ENCODE measurements at regions not wholly inside any gene's neighbourhood (a gene's known extent, or its start where the extent isn't known, plus 50 kb on each side); places are given as distances from the start of the nearest gene placed in this dataset.

DNA sequence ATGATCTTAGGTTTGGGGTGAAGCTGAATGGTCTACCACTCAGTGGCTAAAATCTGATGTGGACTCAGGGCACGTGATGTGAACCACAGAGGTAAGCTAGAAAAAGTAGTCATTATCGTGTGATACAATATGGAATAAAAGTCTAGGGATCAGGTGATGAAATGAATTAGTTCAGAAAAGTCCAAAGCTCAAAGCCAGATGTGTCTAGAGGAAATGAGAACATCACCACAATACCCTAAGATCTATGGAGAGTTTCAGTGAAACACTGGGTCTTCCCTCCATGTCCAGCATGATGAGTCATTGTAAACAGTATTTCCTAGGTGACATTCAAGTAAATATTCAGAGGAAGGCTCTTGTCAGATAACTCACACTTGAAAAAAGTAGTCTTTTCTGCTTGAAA is 1257.4 kb upstream of the ZEB2 start:
- H4K5ac ChIP-seq (ENCODE audit: insufficient read length, low read depth, low read length): no peak overlapping the region
- no CpG with 5 or more reads among the region's 2 CpGs for WGBS (ENCODE audit: extremely low coverage, insufficient read length, low lambda C conversion rate)
- H3K9me3 ChIP-seq (ENCODE audit: control insufficient read depth, low read depth, low read length): no peaks in the 10 kb centered on the region
- TF ChIP-seq, protein P1, sequence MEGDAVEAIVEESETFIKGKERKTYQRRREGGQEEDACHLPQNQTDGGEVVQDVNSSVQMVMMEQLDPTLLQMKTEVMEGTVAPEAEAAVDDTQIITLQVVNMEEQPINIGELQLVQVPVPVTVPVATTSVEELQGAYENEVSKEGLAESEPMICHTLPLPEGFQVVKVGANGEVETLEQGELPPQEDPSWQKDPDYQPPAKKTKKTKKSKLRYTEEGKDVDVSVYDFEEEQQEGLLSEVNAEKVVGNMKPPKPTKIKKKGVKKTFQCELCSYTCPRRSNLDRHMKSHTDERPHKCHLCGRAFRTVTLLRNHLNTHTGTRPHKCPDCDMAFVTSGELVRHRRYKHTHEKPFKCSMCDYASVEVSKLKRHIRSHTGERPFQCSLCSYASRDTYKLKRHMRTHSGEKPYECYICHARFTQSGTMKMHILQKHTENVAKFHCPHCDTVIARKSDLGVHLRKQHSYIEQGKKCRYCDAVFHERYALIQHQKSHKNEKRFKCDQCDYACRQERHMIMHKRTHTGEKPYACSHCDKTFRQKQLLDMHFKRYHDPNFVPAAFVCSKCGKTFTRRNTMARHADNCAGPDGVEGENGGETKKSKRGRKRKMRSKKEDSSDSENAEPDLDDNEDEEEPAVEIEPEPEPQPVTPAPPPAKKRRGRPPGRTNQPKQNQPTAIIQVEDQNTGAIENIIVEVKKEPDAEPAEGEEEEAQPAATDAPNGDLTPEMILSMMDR (conservative IDR thresholded peaks at IDR 0.05): no peak
- no peak overlapping the region for H2BK12ac ChIP-seq (ENCODE audit: insufficient read length, low read depth, low read length)
- peaks cover 2 to 4% of the 10 kb centered on the region in 2 experiments for H3K9me3 Mint-ChIP-seq
- H2BK20ac ChIP-seq (ENCODE audit: low read depth, low read length, poor library complexity, severe bottlenecking): no peak overlapping the region
- no peak overlapping the region for H3K9ac ChIP-seq (ENCODE audit: extremely low read depth, insufficient read length, low read length)
- H2BK15ac ChIP-seq (ENCODE audit: low read depth, low read length): no peak overlapping the region
- no peak for DNase-seq
- H2AFZ ChIP-seq (ENCODE audit: low read length): no peak overlapping the region
- no peak overlapping the region for H2BK120ac ChIP-seq (ENCODE audit: low read depth, low read length, poor library complexity, severe bottlenecking)
- H3K4me1 Mint-ChIP-seq: peaks cover 7% of the 10 kb centered on the region in 2 experiments; a peak in 3 of 4 replicates
- H4K20me1 ChIP-seq (ENCODE audit: control insufficient read depth, insufficient read depth, insufficient read length): no peaks in the 10 kb centered on the region
- H3K27ac ChIP-seq (ENCODE audit: insufficient read length, low read depth, low read length): no peak overlapping the region
- no peak overlapping the region for H3K4me2 ChIP-seq (ENCODE audit: insufficient read depth, insufficient read length, low read length)
- H3K4me1 ChIP-seq (ENCODE audit: insufficient read depth, low read length): no peaks in the 10 kb centered on the region
- H3K4me3 Mint-ChIP-seq: no peak overlapping the region
- peaks cover 2% of the 10 kb centered on the region in 3 experiments for H3K36me3 Mint-ChIP-seq (ENCODE audit: insufficient read depth in 1 of 3, low read depth in 3 of 3)
- no peaks in the 10 kb centered on the region for H3K27me3 Mint-ChIP-seq (ENCODE audit: low read depth)
- no peak overlapping the region for H4K91ac ChIP-seq (ENCODE audit: insufficient read length, low read depth, low read length)
- no peak overlapping the region for H3K56ac ChIP-seq (ENCODE audit: insufficient read length, low read depth, low read length)
- H3K79me2 ChIP-seq (ENCODE audit: insufficient read depth, low read length): no peaks in the 10 kb centered on the region
- H3K79me1 ChIP-seq (ENCODE audit: insufficient read depth, low read depth, low read length, poor library complexity, severe bottlenecking): no peaks in the 10 kb centered on the region
- no peak overlapping the region; a peak in 2 of 7 replicates for H3K27ac Mint-ChIP-seq
- H3K14ac ChIP-seq (ENCODE audit: insufficient read depth, low read length): no peak overlapping the region
- no peak overlapping the region for H3T11ph ChIP-seq (ENCODE audit: low read length)
- no peak overlapping the region for H2AK5ac ChIP-seq (ENCODE audit: insufficient read length, low read length)
- no peak overlapping the region for H2BK5ac ChIP-seq (ENCODE audit: insufficient read length, low read length)
- no peak overlapping the region for H4K8ac ChIP-seq (replicated peaks; ENCODE audit: insufficient read length, low read depth, low read length)
- H3K27me3 ChIP-seq (ENCODE audit: insufficient read depth, low read length): no peaks in the 10 kb centered on the region
- no peak overlapping the region for H3K18ac ChIP-seq (ENCODE audit: insufficient read length, low read depth, low read length)
- no peak overlapping the region for H3K23ac ChIP-seq (ENCODE audit: insufficient read length, low read depth, low read length)
- no peaks in the 10 kb centered on the region for H3K23me2 ChIP-seq (ENCODE audit: insufficient read length, low read depth, low read length, poor library complexity, severe bottlenecking)
- H3K4ac ChIP-seq (ENCODE audit: low read depth, low read length): no peak overlapping the region
